SKM-1 (cell line): ENCODE measurements at regions not wholly inside any gene's neighbourhood (a gene's known extent, or its start where the extent isn't known, plus 50 kb on each side); places are given as distances from the start of the nearest gene placed in this dataset.
"Not testable (repeated sequence)": the region's sequence is repeated elsewhere in the genome, so short reads cannot be mapped to it uniquely, and the experiment has no call there.

ENCODE experiments used
- DNase-seq: peaks from one replicate; lab custom pipeline; 2025; ENCODE audit not compliant: unreplicated experiment; lab: John Stamatoyannopoulos, UW

DNA sequence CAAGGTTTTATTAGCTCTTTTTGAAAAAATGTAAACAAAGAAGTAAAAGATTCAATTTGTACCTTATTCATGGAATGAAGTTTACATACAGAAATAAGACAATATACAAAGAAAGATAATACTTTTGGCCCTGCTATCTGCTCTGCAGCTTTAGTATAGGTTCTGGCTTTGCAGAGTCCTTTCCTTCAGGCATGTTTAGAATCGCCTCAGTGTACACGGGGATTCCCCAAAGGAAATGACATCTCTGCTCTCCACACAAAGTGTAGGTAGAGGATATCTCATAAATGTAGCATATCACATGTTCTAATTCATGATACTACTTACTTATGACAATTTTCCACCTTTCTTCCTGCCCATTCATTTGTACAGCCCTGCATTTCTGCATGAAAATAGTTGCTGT lies 222.6 kb upstream of the DPYD start:
- no peak for DNase-seq

DNA sequence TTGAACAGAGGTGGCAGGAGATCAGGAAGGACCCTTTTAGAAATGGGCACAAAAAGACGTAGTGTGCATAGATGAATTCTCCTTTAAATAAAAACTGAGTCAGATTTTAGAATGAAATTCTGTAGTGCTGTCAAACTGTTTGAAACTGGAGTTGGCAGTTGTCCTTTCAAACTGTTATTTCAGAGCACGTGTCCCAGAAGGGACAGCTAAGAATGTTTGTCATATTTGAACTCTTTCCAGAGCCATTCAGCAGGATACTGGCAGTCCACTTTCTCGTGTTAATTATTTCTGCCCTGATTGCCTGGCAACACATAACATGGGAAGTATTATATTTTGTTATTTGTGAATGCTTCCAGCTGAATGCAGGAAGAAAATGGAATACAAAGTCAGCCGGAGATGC lies 212.3 kb upstream of the DPYD start:
- DNase-seq = no peak

DNA sequence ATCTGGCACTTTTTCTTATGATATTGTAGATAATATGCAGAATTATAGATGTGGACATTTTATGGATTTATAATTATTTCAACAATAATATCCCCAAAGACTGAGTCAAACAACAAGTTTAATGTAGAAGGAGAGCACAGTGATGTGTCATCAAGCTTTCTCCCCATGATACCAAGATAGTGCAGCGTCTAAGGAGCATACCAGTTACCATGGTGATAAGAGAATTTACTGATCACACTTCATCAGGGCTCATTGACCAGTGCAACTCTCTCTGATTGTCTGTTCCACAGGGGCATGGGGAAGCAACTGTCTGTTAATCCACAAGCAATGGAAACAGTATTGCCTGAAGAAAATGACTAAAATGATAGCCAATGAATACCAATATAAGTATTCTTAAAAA lies 209.6 kb upstream of the DPYD start:
- no peak for DNase-seq

DNA sequence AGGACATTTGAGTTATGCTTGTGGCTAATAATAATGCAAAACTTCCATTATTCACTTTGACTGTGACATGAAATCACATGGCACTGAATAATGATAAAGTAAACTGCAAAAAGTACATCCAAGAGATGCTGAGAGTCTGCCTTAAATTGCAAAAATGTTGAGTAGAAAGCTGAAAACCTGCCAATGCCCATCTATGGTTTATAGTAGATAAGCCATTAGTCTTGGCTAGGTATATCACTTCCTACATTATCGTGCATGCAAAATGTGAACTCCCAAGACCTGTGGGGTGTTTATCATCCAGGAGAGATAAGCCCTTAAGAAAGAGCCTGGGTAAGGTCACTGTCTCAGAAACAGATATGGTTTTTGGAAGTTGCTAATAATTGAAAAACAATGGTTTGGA lies 208.7 kb upstream of the DPYD start:
- no peak for DNase-seq

DNA sequence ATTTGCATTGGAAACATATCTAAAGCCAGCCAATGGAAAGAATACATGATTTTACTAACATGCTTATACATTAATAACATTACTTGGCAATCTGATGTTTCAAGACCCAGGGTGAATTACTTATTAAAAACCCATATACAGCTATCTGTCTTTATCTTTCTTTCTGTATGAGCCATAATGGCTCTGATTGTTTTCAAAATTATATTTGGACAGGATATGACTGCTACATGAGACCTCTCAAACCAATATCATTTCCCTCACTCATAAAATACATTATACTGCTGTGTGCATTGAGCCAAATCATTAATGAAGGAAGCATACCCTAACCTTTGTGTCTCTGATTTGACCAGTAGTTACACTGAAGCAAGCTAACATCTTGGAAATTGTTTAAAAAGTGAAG lies 205.9 kb upstream of the DPYD start:
- DNase-seq = no peak

DNA sequence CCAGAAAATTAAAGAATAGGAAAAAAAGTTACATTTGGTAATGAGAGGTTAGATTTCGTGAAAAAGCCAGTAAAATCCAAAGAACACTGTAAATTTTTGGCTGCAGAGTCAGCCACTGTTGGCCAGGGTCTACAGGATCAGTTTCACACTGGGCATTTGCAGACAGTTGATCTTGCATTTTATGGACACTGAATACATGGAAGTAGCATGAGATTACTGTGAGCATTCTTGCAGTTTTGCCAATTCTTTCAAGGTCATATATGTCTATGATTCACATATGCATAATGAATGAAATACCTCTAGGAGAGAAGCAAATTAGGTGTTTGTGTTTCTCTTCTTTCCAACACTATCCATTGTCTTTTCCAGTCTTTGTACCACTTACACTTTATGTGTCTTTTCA lies 200.8 kb upstream of the DPYD start:
- DNase-seq = no peak

DNA sequence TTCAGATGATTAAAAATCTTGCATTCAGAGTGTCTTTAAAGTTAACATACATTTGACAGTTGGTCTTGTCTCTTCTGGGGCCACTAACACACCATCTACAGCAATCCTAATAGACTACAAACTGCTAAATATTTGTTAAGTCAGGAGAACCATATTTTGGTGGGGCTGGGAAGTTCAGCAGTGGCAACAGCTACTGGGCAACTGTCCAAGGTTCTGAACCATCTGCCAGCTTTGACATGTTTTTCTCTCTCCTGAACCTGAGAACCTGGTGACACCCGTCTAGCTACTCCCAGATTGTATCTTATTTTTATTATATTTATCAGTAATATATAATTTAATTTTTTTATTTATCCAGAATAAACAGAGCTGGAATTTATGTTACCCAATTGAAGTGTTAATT lies 199.0 kb upstream of the DPYD start:
- DNase-seq = no peak

DNA sequence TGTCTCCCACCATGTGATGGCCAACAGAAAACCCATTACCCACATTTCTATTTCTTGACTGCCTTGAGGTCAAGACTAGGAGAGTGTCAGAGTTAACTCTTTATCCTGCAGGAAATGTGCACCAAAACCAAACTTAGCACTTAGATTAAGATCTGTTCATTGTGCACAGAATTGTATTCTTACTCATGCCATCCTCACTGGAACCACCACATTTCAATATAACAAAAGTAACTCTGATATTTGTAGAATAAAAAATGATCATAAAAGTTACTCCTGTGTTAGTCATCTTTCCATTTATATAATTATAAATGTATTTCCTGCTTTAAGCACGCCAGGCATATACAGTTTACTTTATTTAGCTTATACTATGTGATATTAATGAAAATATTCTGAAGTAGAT lies 193.0 kb upstream of the DPYD start:
- DNase-seq = no peak

DNA sequence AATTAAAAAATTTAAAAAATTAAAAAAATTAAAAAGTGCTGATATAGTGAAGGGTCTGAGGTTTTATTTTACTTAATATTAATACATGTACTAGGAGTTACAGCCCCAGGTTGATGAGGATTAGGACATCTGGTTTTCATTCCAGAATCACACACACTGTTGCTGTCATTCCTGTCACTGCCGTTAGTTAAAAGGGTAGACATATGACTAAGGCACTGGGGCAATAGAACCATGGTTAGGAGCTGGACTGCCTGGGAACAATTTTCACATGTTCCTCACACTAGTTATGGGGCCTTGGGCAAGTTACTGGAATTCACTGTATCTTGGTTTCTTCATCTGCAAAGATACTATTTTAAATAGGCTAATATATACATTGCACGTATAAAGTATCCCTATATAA lies 191.8 kb upstream of the DPYD start:
- DNase-seq = no peak

DNA sequence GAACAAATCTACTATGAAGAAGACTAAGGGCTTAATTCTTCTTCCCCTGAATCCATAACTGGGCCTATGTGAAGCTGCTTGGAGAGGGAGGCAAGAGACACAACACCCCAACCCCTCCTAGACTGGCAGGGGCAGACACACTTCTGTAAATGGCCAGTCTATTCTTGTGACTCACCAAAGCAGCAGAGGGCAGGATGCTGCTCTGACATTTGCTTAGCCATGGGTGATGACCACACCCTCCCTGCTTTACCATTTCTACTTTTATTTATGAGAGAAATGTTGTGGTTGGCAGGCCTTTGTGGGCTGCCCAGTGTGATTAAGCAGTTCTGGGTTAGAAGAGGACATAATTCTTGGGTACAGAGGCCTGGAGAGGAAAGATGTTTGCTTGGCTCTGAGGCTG lies 189.8 kb upstream of the DPYD start:
- no peak for DNase-seq

DNA sequence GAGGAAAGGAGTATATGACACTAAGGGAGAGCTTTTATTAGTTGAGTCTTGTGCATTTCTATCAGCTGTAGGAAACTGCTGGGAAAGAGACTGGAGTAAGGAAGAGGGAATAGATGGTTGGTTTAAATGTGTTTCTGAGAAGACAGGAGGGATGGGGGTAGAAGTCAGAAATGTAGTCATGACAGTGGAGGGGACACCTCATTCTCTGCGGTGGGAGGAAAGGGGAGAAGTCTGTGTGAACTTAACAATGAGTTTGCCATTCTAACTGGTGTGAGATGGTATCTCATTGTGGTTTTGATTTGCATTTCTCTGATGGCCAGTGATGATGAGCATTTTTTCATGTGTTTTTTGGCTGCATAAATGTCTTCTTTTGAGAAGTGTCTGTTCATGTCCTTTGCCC lies 187.5 kb upstream of the DPYD start:
- not testable (repeated sequence) for DNase-seq

DNA sequence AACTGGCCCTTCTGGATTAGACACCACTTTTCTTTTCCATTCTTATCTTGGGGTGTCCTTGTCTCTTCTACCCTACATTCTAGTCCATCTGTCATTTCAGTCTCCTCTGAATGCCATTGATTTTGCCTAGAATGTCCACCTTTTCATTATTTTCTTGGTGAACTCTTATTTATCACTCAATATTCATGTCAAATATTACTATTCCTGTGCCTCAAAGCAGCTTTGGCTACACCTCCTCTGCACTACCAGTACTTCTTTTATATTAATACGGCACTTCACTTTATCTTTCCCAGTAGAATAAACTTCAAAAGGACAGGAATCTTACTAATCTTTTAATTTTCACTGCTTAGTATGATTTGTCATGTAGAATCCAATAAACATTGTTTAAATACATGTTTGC lies 186.4 kb upstream of the DPYD start:
- no peak for DNase-seq

DNA sequence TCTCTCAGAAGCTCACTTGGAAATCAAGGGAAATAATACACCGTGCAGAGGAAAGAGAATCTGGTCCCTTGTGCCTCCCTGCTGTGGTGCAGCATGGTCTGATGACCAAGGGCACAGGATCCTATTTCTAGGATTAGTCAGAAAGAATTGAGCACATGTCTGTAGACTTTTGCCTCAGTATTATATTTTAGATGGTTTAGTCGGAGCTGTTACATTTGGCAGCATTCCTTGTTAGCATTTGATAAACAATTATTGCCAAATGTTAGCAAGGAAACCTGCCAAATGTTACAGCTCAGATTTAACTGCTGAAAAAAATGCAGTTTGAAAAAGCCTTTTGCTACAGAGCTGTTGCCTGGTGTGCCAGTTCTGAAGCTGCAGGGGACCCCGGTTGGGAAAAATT lies 183.5 kb upstream of the DPYD start:
- DNase-seq = no peak

DNA sequence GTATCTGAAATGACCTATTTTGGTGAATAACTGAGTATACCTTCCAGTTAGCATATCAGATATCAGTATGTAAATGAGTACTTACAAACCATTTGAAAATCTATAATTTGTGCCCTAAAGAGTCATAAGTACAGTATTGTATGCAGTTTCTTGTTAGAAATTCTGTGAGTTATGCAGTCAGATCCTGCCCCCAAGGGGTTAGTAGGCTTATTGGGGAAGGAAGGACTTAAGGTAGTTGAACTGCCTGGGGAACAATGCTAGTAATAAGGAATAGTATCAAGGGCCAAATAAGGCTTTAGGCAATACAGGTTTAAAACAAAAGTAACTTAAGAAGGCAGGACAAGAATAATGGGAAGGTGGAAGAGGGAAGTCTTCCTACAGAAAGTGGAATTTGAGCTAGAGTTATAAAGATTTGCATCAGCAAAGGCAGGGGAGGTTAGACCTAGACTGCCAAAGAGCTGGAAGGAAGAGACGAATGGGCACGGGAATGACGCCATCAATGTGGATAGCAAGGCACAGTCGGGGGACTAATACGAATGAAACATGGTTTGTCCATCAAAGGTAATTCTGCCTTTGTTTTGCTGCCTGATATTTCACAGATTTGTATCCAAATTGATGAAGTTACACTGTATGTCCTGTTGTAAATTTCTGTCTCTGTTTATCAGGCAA lies 182.9 kb upstream of the DPYD start:
- no peak for DNase-seq

DNA sequence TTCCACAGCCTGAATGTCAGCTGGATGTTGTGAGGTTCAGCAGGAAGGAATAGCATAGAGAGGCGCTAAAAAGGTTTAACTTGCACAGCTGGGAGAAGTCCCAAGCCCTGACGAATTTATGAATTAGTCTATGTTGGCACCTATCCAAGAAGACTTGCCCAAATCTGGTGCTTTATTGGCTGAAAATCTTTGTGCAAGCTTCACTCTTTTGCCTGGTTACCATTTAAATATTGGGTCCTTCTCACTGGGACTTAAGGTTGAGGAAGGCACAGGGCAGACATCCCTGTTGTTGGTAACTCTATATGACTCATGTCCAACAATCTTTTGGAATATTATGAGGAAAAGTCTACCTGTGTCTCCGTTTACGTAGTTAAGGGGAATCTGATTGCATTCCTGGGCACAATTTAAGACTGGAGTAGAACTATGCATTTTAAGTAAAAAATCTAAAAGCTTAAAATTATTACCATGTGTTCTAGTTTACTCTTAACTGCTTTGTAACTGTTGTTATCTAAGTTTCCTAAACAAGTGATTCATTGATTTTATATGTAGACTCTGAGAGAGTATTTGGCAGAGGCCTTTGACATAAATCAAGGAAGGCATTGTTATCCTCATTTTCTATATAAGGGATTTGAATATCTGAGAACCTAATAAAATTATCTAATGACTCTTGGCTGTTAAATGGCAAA lies 181.7 kb upstream of the DPYD start:
- no peak for DNase-seq

DNA sequence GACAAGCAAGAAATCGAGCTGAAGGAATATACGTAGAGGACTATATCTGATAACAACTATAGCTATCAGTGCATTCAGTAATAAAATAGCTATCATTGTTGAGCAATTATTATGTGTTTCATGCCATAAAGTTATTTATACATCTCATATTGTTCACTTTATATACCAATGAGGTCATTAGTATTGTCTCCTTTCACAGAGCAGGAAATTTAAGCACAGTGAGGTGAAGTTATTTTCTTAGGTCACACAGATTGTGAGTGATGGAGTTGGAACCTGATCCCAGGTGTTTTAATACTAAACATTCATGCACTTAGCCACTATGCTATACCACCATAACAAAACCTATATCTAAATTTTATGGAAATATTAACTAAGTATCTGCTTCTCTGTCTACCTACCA lies 180.5 kb upstream of the DPYD start:
- no peak for DNase-seq

DNA sequence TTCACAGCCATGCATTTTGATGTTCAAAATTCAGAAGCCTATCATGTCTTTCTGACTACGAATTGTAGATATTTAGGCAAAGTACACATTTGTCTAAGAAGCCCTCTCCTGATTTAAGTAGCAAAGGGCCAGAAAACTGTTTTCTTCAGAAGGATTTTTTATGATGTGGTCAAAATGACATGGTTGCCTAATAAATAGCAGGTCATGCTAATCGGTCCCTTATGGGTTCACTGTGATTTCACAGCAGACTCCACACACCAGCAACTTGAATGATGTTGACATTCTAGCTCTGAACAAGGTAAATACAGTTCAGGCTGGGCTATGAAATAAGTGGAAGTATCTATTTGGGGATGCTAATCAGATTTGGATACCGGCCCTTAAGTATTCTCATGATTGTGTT lies 178.7 kb upstream of the DPYD start:
- DNase-seq = no peak

DNA sequence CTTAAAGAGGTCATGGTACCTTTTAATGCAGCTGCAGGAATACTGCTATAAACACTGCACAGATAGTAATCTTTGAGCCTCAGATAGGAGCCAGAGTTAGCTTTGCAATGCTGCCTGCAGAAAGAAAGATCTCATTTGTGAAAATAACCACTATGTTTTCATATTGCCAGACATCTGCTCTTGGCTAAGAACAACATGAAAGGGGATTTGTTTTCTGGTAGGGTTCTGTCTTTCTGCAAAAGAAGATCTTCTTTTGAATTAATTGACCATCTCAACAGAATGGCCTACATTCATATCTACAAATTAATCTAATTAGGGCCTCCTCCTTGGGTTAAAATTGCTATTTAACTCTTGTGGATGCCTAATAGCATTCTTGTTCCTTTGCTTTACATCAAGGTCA lies 177.6 kb upstream of the DPYD start:
- no peak for DNase-seq

DNA sequence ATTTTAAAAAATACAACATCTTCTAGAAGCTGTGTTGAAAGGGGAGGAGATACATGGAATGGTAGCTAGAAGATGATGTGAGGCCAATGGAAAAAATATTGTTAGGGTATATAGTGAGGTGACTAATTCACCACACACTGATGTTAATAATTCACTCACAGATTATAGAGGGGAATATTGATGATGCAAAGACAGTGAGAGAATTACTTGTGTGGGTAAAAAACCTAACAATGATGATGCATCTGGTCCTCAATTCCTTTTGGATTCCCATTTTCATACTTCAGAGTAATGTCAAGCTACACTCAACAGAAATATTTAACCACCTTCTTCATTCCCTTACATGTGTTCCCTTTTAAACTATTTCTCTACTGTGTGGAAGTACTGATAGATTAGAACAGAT lies 169.5 kb upstream of the DPYD start:
- DNase-seq = no peak

DNA sequence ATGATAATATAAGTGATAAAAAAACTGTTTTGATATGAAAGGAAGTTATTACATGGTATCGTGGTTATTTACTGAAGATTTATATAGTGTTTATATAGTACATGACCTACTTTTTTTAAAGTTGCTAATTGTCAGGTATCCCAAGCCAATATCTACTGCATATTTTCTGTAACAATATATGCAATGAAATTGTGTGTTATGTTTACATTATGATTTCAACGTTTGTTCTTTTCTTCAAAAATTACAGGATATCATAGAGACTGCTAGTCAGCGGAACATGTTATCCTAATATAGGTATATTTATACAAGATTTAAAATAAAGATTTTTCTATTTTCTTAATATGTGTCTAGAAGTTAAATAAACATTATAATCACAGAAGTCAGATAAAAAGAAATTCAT lies 167.5 kb upstream of the DPYD start:
- DNase-seq = no peak

DNA sequence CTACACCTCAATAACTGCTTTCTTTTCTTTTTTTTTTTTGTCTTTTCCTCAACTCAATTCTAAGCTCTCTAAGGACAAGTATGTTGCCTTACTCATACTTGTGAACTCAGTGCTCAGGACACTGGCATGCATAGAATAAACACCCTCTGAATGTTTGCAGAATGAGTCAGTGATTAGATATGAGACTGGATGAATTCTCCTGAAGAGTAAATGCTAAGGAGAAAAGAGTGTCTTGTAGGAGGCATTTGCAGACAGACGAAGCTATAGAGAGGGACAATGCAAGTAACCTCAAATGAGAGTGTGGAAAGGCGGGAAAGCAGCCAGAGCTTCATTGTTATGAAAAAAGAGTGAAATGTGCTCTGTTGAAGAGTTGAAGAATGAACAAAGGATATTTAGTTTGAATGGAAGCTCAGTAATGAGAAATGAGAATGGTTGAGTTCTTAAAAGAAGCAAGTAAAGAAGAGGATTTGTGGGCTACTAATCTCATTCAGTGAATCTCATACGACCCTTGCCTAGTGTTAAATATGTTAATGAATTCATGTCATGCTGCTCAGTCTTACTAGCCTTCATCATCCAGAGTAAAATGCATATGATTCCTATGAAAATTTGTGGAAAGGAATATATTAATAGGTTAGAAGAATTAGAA lies 166.1 kb upstream of the DPYD start:
- DNase-seq = no peak

DNA sequence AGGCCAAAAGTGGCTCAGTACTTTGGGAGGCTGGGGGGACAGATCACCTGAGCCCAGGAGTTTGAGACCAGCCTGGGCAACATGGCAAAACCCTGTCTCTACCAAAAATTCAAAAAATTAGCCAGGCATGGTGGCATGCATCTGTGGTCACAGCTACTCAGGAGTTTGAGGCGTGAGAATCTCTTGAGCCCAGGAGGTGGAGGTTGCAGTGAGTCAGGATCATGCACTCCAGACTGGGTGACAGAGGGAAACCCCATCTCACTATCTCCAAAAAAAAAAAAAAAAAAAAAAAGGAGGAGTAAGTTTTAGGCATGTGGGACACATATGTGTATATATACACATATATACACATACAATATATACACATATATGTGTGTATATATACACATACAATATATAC lies 165.3 kb upstream of the DPYD start:
- no peak for DNase-seq

DNA sequence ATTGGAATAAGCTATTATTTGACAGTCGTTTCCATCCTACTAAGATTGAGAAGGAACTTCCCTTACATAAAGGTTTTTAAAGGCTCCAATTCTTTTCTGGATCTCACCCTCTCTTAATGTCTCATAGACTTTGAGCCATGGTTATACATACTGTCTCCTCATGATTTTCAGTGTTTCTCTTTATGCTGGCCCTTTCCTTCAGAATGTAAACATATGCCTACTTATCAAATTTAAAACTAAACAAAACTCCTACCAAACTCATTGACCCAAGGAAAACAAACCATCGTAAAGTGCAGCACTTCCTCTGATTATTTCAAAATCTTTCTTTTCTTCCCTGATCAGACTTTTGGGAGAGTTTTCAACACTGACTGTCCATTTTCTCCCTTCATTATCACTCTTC lies 163.4 kb upstream of the DPYD start:
- no peak for DNase-seq
